NCI-H345 (cell line): ENCODE measurements at regions not wholly inside any gene's neighbourhood (a gene's known extent, or its start where the extent isn't known, plus 50 kb on each side); places are given as distances from the start of the nearest gene placed in this dataset.
"Not testable (repeated sequence)": the region's sequence is repeated elsewhere in the genome, so short reads cannot be mapped to it uniquely, and the experiment has no call there.

Experiments
- DNase-seq: peaks from one replicate; lab custom pipeline; 2025; lab: John Stamatoyannopoulos, UW

GRCh38 chr1:194919146-194919545 lies 1689.1 kb downstream of the KCNT2 start:
- no peak for DNase-seq

- no peak for DNase-seq
Measured at GRCh38 chr1:194917769-194918168, 1690.5 kb downstream of the KCNT2 start.

GRCh38 chr1:194908643-194909042 lies 1699.6 kb downstream of the KCNT2 start:
- DNase-seq = no peak

- DNase-seq = no peak
Measured at GRCh38 chr1:194903524-194903923, 1704.7 kb downstream of the KCNT2 start.

- no peak for DNase-seq
Measured at GRCh38 chr1:194889310-194889709, 1702.9 kb upstream of the B3GALT2 start.

GRCh38 chr1:194870860-194871259 lies 1684.4 kb upstream of the B3GALT2 start:
- DNase-seq = no peak

- no peak for DNase-seq
Measured at GRCh38 chr1:194866153-194866552, 1679.7 kb upstream of the B3GALT2 start.

- peak; percentile 70 for DNase-seq
Measured at GRCh38 chr1:194865383-194865782, 1679.0 kb upstream of the B3GALT2 start.

- no peak for DNase-seq
Measured at GRCh38 chr1:194862129-194862528, 1675.7 kb upstream of the B3GALT2 start.

- DNase-seq = no peak
Measured at GRCh38 chr1:194860248-194861201, 1674.1 kb upstream of the B3GALT2 start.

- DNase-seq = not testable (repeated sequence)
Measured at GRCh38 chr1:194859481-194860154, 1673.2 kb upstream of the B3GALT2 start.

GRCh38 chr1:194858811-194859480 lies 1672.5 kb upstream of the B3GALT2 start:
- DNase-seq = not testable (repeated sequence)

GRCh38 chr1:194857413-194857812 lies 1671.0 kb upstream of the B3GALT2 start:
- no peak for DNase-seq

GRCh38 chr1:194848846-194849245 lies 1662.4 kb upstream of the B3GALT2 start:
- DNase-seq = no peak

GRCh38 chr1:194846488-194846887 lies 1660.1 kb upstream of the B3GALT2 start:
- no peak for DNase-seq

GRCh38 chr1:194843077-194843476 lies 1656.7 kb upstream of the B3GALT2 start:
- DNase-seq = no peak

GRCh38 chr1:194833111-194833510 lies 1646.7 kb upstream of the B3GALT2 start:
- peak; percentile 2 for DNase-seq

GRCh38 chr1:194831595-194831994 lies 1645.2 kb upstream of the B3GALT2 start:
- not testable (repeated sequence) for DNase-seq

GRCh38 chr1:194830387-194830786 lies 1644.0 kb upstream of the B3GALT2 start:
- DNase-seq = no peak

- DNase-seq = peak; percentile 24
Measured at GRCh38 chr1:194829492-194829891, 1643.1 kb upstream of the B3GALT2 start.

- DNase-seq = no peak
Measured at GRCh38 chr1:194825382-194825781, 1639.0 kb upstream of the B3GALT2 start.

- no peak for DNase-seq
Measured at GRCh38 chr1:194821091-194821490, 1634.7 kb upstream of the B3GALT2 start.

GRCh38 chr1:194818674-194819073 lies 1632.3 kb upstream of the B3GALT2 start:
- DNase-seq = no peak
